Astrocyte of the spinal cord (primary cell): ENCODE measurements at regions not wholly inside any gene's neighbourhood (a gene's known extent, or its start where the extent isn't known, plus 50 kb on each side); places are given as distances from the start of the nearest gene placed in this dataset.
"Not testable (repeated sequence)": the region's sequence is repeated elsewhere in the genome, so short reads cannot be mapped to it uniquely, and the experiment has no call there.

Experiments used
- DNase-seq: peaks from one replicate; pipeline ENCODE4 v3.0.0; 2011; ENCODE audit warnings: low read depth, low spot score
- H3K4me3 ChIP-seq: 2 replicates; pipeline ENCODE4 v1.5.1; 2011; ENCODE audit warnings: low read depth, mild to moderate bottlenecking, low read length, moderate library complexity
- CTCF ChIP-seq: IDR thresholded peaks from 2 replicates; pipeline ENCODE4 v1.5.1; 2012; ENCODE audit warnings: low read depth, mild to moderate bottlenecking, low read length, inconsistent platforms
- in situ Hi-C: cut with HindIII; loops from 2 replicates; pipeline ENCODE4 v1.10.0; 2017; ENCODE audit warnings: low sequenced_read_pairs

GRCh38 chr3:72615182-72615581, 233.1 kb downstream of the SHQ1 start:
- H3K4me3 ChIP-seq: no peak overlapping the region
- TF ChIP-seq CTCF: no peak
- DNase-seq: no peak
- in situ Hi-C loops: no loop called here

- DNase-seq: no peak
- no peak for TF ChIP-seq CTCF
- no peak overlapping the region for H3K4me3 ChIP-seq
- in situ Hi-C loops: no loop called here
Measured at GRCh38 chr3:72614394-72615074, 233.7 kb downstream of the SHQ1 start.

GRCh38 chr3:72613871-72614270, 234.4 kb downstream of the SHQ1 start:
- H3K4me3 ChIP-seq: no peak overlapping the region
- in situ Hi-C loops: no loop called here
- no peak for TF ChIP-seq CTCF
- no peak for DNase-seq

- DNase-seq, in situ Hi-C loops, H3K4me3 ChIP-seq: not testable (repeated sequence)
Measured at GRCh38 chr3:72609114-72609513, 239.1 kb downstream of the SHQ1 start.

GRCh38 chr3:72606005-72606800, 242.0 kb downstream of the SHQ1 start:
- no peak overlapping the region for H3K4me3 ChIP-seq
- no peak for DNase-seq
- no peak for TF ChIP-seq CTCF
- in situ Hi-C loops: no loop called here

- DNase-seq: no peak
- in situ Hi-C loops: no loop called here
- H3K4me3 ChIP-seq: no peak overlapping the region
- no peak for TF ChIP-seq CTCF
Measured at GRCh38 chr3:72604328-72604727, 243.9 kb downstream of the SHQ1 start.
